ENCODE measurements at regions not wholly inside any gene's neighbourhood (a gene's known extent, or its start where the extent isn't known, plus 50 kb on each side); places are given as distances from the start of the nearest gene placed in this dataset.

DNA sequence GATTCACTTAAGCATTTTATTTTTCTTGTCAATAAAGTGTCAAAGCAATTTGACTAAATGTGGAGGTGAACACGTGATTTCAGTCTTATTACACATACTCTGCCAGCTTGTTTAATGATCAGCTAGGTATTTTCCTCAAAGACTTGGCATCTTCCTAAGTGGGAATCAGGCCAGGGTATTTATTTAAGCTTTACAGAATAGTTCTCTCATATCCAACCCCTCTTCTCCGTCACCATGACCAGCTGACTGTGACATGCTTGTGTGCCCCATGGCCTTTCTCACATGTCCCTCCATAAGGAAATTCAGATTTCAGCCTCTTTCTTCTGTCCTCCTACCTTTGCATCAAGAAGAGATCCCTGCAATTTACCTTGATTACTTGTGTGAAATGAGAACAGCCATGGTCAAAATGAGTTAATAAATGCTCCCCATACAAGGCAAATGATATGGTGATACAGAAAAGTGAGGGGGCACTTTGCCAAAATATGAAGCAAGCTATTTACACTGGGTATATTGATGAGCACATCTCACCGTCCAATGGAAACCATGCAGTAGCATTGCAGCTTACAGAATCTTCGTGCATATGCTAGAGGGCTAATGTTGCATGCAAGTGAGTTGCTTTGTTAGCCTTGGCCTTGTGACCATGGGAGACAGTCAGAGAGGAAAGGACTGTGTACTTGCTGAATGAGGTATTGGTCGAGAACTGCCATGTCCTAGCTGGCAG, 202.2 kb downstream of the RNF152 start:
- DNase-seq (ENCODE audit: low spot score): no peak
- Histone ChIP-seq H3K36me3 (ENCODE audit: low read depth) (no peaks in the 10 kb centered on the region), H3K4me3 (ENCODE audit: severe bottlenecking) (no peak overlapping the region), H3K27me3 (ENCODE audit: insufficient read depth, poor library complexity, severe bottlenecking) (no peaks in the 10 kb centered on the region), H3K9me3 (ENCODE audit: severe bottlenecking) (no peaks in the 10 kb centered on the region), H3K4me1 (ENCODE audit: insufficient read depth, poor library complexity, severe bottlenecking) (no peaks in the 10 kb centered on the region), H3K27ac (ENCODE audit: poor library complexity, severe bottlenecking) (no peak overlapping the region)
- no peak for ATAC-seq (ENCODE audit: low read depth)
- TF ChIP-seq, protein P1, sequence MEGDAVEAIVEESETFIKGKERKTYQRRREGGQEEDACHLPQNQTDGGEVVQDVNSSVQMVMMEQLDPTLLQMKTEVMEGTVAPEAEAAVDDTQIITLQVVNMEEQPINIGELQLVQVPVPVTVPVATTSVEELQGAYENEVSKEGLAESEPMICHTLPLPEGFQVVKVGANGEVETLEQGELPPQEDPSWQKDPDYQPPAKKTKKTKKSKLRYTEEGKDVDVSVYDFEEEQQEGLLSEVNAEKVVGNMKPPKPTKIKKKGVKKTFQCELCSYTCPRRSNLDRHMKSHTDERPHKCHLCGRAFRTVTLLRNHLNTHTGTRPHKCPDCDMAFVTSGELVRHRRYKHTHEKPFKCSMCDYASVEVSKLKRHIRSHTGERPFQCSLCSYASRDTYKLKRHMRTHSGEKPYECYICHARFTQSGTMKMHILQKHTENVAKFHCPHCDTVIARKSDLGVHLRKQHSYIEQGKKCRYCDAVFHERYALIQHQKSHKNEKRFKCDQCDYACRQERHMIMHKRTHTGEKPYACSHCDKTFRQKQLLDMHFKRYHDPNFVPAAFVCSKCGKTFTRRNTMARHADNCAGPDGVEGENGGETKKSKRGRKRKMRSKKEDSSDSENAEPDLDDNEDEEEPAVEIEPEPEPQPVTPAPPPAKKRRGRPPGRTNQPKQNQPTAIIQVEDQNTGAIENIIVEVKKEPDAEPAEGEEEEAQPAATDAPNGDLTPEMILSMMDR (IDR thresholded peaks at IDR 0.05; ENCODE audit: poor library complexity, severe bottlenecking): no peak

DNA sequence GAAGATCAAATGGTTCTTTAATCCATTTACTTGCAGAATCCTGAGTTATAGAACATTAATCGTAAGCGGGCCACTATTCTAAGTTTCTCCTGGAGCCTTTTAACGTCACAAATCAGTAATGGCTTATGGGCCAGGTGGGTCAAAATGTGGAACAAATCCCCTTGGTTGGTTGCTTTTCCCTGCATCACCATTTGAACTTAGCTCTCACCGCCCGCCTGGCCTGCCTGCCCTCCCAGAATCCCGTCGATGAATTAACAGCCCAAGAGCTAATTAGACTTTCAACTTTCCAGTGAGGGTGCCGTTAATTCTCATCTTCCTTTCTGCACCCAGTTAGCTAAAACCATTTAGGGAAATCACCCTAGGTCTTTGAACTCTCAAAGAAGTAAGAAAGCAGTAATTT, 205.5 kb downstream of the RNF152 start:
- H3K27me3 ChIP-seq (ENCODE audit: insufficient read depth, poor library complexity, severe bottlenecking): no peaks in the 10 kb centered on the region
- DNase-seq (ENCODE audit: low spot score): no peak
- no peaks in the 10 kb centered on the region for H3K9me3 ChIP-seq (ENCODE audit: severe bottlenecking)
- H3K4me1 ChIP-seq (ENCODE audit: insufficient read depth, poor library complexity, severe bottlenecking): no peaks in the 10 kb centered on the region
- no peak overlapping the region for H3K27ac ChIP-seq (ENCODE audit: poor library complexity, severe bottlenecking)
- H3K36me3 ChIP-seq (ENCODE audit: low read depth): no peaks in the 10 kb centered on the region
- ATAC-seq (ENCODE audit: low read depth): no peak
- no peak overlapping the region for H3K4me3 ChIP-seq (ENCODE audit: severe bottlenecking)
- TF ChIP-seq, protein P1 (IDR thresholded peaks at IDR 0.05; ENCODE audit: poor library complexity, severe bottlenecking): no peak

DNA sequence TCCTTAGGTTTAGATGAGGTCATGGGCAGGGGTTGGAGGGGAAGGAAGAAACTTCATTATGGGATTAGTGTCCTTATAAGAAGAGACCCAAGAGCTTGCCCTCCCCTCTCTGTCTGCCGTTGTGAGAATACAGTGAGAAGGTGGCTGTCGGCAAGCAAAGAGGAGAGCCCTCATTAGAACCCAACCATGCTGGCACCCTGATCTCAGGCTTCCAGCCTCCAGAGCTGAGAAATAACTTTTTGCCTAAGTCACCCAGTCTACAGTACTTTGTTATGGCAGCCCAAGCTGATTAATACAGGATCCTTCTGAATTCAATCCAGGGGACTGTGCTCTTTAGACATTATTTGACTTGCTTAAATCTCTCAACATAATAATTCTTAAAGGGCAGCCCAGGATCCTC, 209.0 kb downstream of the RNF152 start:
- H3K27me3 ChIP-seq (ENCODE audit: insufficient read depth, poor library complexity, severe bottlenecking): no peaks in the 10 kb centered on the region
- DNase-seq (ENCODE audit: low spot score) (no peak), ATAC-seq (ENCODE audit: low read depth) (no peak)
- H3K4me1 ChIP-seq (ENCODE audit: insufficient read depth, poor library complexity, severe bottlenecking): no peaks in the 10 kb centered on the region
- TF ChIP-seq, protein P1 (IDR thresholded peaks at IDR 0.05; ENCODE audit: poor library complexity, severe bottlenecking): no peak
- no peak overlapping the region for H3K27ac ChIP-seq (ENCODE audit: poor library complexity, severe bottlenecking)
- no peaks in the 10 kb centered on the region for H3K9me3 ChIP-seq (ENCODE audit: severe bottlenecking)
- H3K36me3 ChIP-seq (ENCODE audit: low read depth): no peaks in the 10 kb centered on the region
- no peak overlapping the region for H3K4me3 ChIP-seq (ENCODE audit: severe bottlenecking)

DNA sequence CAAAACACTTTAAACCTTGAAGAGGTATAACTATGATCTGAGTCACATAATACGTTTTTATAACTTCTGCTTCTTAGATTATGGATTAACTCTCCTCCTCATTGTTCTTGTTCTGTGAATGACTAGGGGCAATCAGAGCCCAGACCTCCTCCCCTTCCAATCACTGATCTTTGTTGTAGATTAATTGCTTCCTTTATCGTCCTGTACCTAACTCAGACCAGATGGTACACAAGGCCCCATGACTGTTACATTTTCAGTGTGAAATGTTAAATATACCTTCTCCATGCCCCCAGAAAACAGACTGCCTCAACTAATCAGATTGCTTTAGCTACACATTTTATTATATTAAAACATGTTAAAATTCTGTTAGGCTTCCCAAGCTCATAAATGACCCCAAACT, 211.7 kb downstream of the RNF152 start:
- TF ChIP-seq, protein P1 (IDR thresholded peaks at IDR 0.05; ENCODE audit: poor library complexity, severe bottlenecking): no peak
- no peak for ATAC-seq (ENCODE audit: low read depth)

DNA sequence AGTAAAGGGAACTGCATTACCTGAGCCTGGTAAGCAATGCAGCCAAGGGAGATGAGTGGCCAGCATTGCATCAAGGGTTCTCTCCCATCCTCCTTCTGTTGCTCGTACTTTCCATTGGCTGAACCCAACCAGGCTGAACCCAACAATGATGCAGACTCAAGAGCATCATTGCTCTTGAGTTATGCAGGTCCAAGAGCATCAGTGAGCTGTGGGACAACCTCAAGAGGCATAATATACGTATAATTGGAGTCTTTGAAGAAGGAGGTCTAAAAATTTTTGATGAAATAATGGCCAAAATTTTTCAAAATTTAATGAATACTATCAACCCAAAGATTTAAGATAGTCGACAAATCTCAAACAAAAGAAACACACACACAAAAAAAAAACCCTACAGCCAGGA, 213.0 kb downstream of the RNF152 start:
- Histone ChIP-seq H3K4me3 (ENCODE audit: severe bottlenecking) (no peak overlapping the region), H3K27me3 (ENCODE audit: insufficient read depth, poor library complexity, severe bottlenecking) (no peaks in the 10 kb centered on the region), H3K4me1 (ENCODE audit: insufficient read depth, poor library complexity, severe bottlenecking) (no peaks in the 10 kb centered on the region), H3K27ac (ENCODE audit: poor library complexity, severe bottlenecking) (no peak overlapping the region), H3K9me3 (ENCODE audit: severe bottlenecking) (no peaks in the 10 kb centered on the region), H3K36me3 (ENCODE audit: low read depth) (no peaks in the 10 kb centered on the region)
- ATAC-seq (ENCODE audit: low read depth): no peak
- DNase-seq (ENCODE audit: low spot score): no peak
- TF ChIP-seq, protein P1 (IDR thresholded peaks at IDR 0.05; ENCODE audit: poor library complexity, severe bottlenecking): no peak

More for the DNA sequence above, 211.7 kb downstream of the RNF152 start:
- Histone ChIP-seq H3K27ac (ENCODE audit: poor library complexity, severe bottlenecking) (no peak overlapping the region), H3K4me1 (ENCODE audit: insufficient read depth, poor library complexity, severe bottlenecking) (no peaks in the 10 kb centered on the region), H3K27me3 (ENCODE audit: insufficient read depth, poor library complexity, severe bottlenecking) (no peaks in the 10 kb centered on the region), H3K4me3 (ENCODE audit: severe bottlenecking) (no peak overlapping the region), H3K9me3 (ENCODE audit: severe bottlenecking) (no peaks in the 10 kb centered on the region), H3K36me3 (ENCODE audit: low read depth) (no peaks in the 10 kb centered on the region)
- DNase-seq (ENCODE audit: low spot score): no peak
